HepG2 (cell line): ENCODE measurements at regions not wholly inside any gene's neighbourhood (a gene's known extent, or its start where the extent isn't known, plus 50 kb on each side); places are given as distances from the start of the nearest gene placed in this dataset.

Source experiments
- ELF3 ChIP-seq: IDR thresholded peaks from 2 replicates; pipeline ENCODE4 v1.6.1; 2016; ENCODE audit warnings: missing genetic modification reagents, missing compliant biosample characterization
- GATA4 ChIP-seq: sonication (generic); IDR thresholded peaks from 2 replicates; pipeline ENCODE4 v1.6.1; 2016; ENCODE audit warnings: antibody characterized with exemption, low read depth, borderline replicate concordance
- GMEB2 ChIP-seq: IDR thresholded peaks from 2 replicates; pipeline ENCODE4 v1.6.1; 2016; ENCODE audit warnings: missing biosample characterization, missing genetic modification reagents, low read depth
- HNF1B ChIP-seq: sonication (generic); formaldehyde crosslinking; IDR thresholded peaks from 2 replicates; pipeline ENCODE4 v1.5.1; 2020; ENCODE audit warnings: mild to moderate bottlenecking, moderate library complexity, missing genetic modification reagents
- HNF4A ChIP-seq: sonication (generic); formaldehyde crosslinking; IDR thresholded peaks from 2 replicates; pipeline ENCODE4 v1.4.0; 2020; ENCODE audit warnings: missing genetic modification reagents
- HNRNPH1 ChIP-seq: fragments of 200-400 bp; formaldehyde crosslinking; optimal IDR thresholded peaks from 2 replicates; pipeline ENCODE3; 2017; ENCODE audit warnings: mild to moderate bottlenecking, low read depth, low read length
- KDM2A ChIP-seq: sonication (generic); formaldehyde crosslinking; IDR thresholded peaks from 2 replicates; pipeline ENCODE4 v1.4.0; 2020; ENCODE audit warnings: low read depth, missing genetic modification reagents, borderline replicate concordance
- MAZ ChIP-seq, 2 experiments: sonication (generic) in 1 of 2; formaldehyde crosslinking in 1 of 2; IDR thresholded peaks; 2 replicates each; pipeline versions ENCODE4 v1.5.0 to v1.6.1; 2012 to 2020; ENCODE audit warnings: low read depth in 2 of 2, mild to moderate bottlenecking in 2 of 2, borderline replicate concordance in 1 of 2, improper control_type of control experiment in 1 of 2, low read length in 1 of 2, missing genetic modification reagents in 1 of 2, moderate library complexity in 1 of 2
- MEF2D ChIP-seq: sonication (generic); formaldehyde crosslinking; IDR thresholded peaks from 2 replicates; pipeline ENCODE4 v1.5.1; 2020; ENCODE audit warnings: mild to moderate bottlenecking, missing genetic modification reagents
- MLX ChIP-seq: IDR thresholded peaks from 2 replicates; pipeline ENCODE4 v1.6.1; 2016
- NFKBIZ ChIP-seq: IDR thresholded peaks from 2 replicates; pipeline ENCODE4 v1.6.1; 2018; ENCODE audit warnings: missing genetic modification reagents, missing compliant biosample characterization
- NFYB ChIP-seq: sonication (generic); formaldehyde crosslinking; IDR thresholded peaks from 2 replicates; pipeline ENCODE4 v1.4.0; 2020; ENCODE audit warnings: missing genetic modification reagents
- RARA ChIP-seq: IDR thresholded peaks from 2 replicates; pipeline ENCODE4 v1.6.1; 2016; ENCODE audit warnings: missing genetic modification reagents, missing compliant biosample characterization
- SMARCC2 ChIP-seq: fragments of 450-650 bp; IDR thresholded peaks from 2 replicates; pipeline ENCODE4 v1.6.1; 2017; ENCODE audit warnings: antibody characterized with exemption, mild to moderate bottlenecking
- SP1 ChIP-seq, 2 experiments: fragments of 450-650 bp in 1 of 2; sonication (generic) in 1 of 2; formaldehyde crosslinking in 1 of 2; IDR thresholded peaks; 2 replicates each; pipeline versions ENCODE4 v1.4.0 to v1.6.1; 2016 to 2020; ENCODE audit warnings: missing genetic modification reagents in 1 of 2
- SP5 ChIP-seq: IDR thresholded peaks from 2 replicates; pipeline ENCODE4 v1.6.1; 2016; ENCODE audit warnings: low read depth, borderline replicate concordance
- TARDBP ChIP-seq: sonication (generic); formaldehyde crosslinking; IDR thresholded peaks from 2 replicates; pipeline ENCODE4 v1.8.0; 2022; ENCODE audit warnings: mild to moderate bottlenecking, missing genetic modification reagents
- THRA ChIP-seq: sonication (generic); formaldehyde crosslinking; IDR thresholded peaks from 2 replicates; pipeline ENCODE4 v1.4.0; 2020; ENCODE audit warnings: missing genetic modification reagents, borderline replicate concordance
- TIGD3 ChIP-seq: sonication (generic); formaldehyde crosslinking; IDR thresholded peaks from 2 replicates; pipeline ENCODE4 v1.5.1; 2020; ENCODE audit warnings: mild to moderate bottlenecking, missing genetic modification reagents, borderline replicate concordance
- WIZ ChIP-seq: sonication (generic); formaldehyde crosslinking; IDR thresholded peaks from 2 replicates; pipeline ENCODE4 v1.5.1; 2020; ENCODE audit warnings: mild to moderate bottlenecking, missing genetic modification reagents
- ZBTB8A ChIP-seq: sonication (generic); formaldehyde crosslinking; IDR thresholded peaks from 2 replicates; pipeline ENCODE4 v1.4.0; 2020; ENCODE audit warnings: mild to moderate bottlenecking, low read depth, missing genetic modification reagents, borderline replicate concordance
- ZNF331 ChIP-seq: sonication (generic); formaldehyde crosslinking; IDR thresholded peaks from 2 replicates; pipeline ENCODE4 v1.4.0; 2020; ENCODE audit warnings: missing genetic modification reagents
- ZNF496 ChIP-seq: sonication (generic); formaldehyde crosslinking; IDR thresholded peaks from 2 replicates; pipeline ENCODE4 v1.8.1; 2023; ENCODE audit warnings: mild to moderate bottlenecking, moderate library complexity, missing genetic modification reagents; ENCODE audit not compliant: insufficient replicate concordance
- ZNF556 ChIP-seq: sonication (generic); formaldehyde crosslinking; IDR thresholded peaks from 2 replicates; pipeline ENCODE4 v1.4.0; 2020; ENCODE audit warnings: mild to moderate bottlenecking, missing genetic modification reagents, borderline replicate concordance

- TF ChIP-seq WIZ, result 0 out of 2 replicates have a peak, but pooled peaks have one; percentile 29
- peak; percentile 52; the same call in 1 of the 2 replicates for TF ChIP-seq MEF2D
- no peak for TF ChIP-seq GMEB2
- TF ChIP-seq SP5, result peak; percentile 60
- peak; percentile 85 for TF ChIP-seq ZNF331
- TF ChIP-seq MAZ (IDR thresholded peaks at IDR 0.05; ENCODE audit: borderline replicate concordance, low read depth, low read length), result no peak
- TF ChIP-seq MAZ (CRISPR knock-in tag; IDR thresholded peaks at IDR 0.05; ENCODE audit: low read depth), result peak; percentile 52; the same call in 1 of the 2 replicates
- TF ChIP-seq SP1 (IDR thresholded peaks at IDR 0.05), result no peak
- TF ChIP-seq SP1 (CRISPR knock-in tag; IDR thresholded peaks at IDR 0.05), result no peak
- no peak for TF ChIP-seq SMARCC2
- TF ChIP-seq RARA, result peak; percentile 96
- peak; percentile 42; the same call in 1 of the 2 replicates for TF ChIP-seq GATA4
- TF ChIP-seq HNRNPH1, result no peak
- TF ChIP-seq NFYB (CRISPR knock-in tag), result peak; percentile 23; the same call in 1 of the 2 replicates
- TF ChIP-seq HNF1B (CRISPR knock-in tag), result peak; percentile 77; the same call in 1 of the 2 replicates
- no peak for TF ChIP-seq TIGD3 (CRISPR knock-in tag)
- peak; percentile 97; the same call in 1 of the 2 replicates for TF ChIP-seq THRA (CRISPR knock-in tag)
- TF ChIP-seq ZBTB8A (CRISPR knock-in tag), result no peak
- 0 out of 2 replicates have a peak, but pooled peaks have one; percentile 40 for TF ChIP-seq ZNF556 (CRISPR knock-in tag)
- TF ChIP-seq MLX (CRISPR knock-in tag), result 0 out of 2 replicates have a peak, but pooled peaks have one; percentile 30
- peak; percentile 81; the same call in 1 of the 2 replicates for TF ChIP-seq TARDBP (CRISPR knock-in tag)
- no peak for TF ChIP-seq ZNF496
- TF ChIP-seq KDM2A (CRISPR knock-in tag), result peak; percentile 46; the same call in 1 of the 2 replicates
- peak; percentile 74 for TF ChIP-seq ELF3 (CRISPR knock-in tag)
- peak; percentile 59 for TF ChIP-seq HNF4A
- peak; percentile 53; the same call in 1 of the 2 replicates for TF ChIP-seq NFKBIZ (CRISPR knock-in tag)
These were observed 190.0 kb downstream of the DHX35 start (continued) for GRCh38 chr20:39152126-39152525.
